CD4-positive, alpha-beta T cell treated with Interleukin-17A for 4 hours (primary cell): ENCODE measurements at regions not wholly inside any gene's neighbourhood (a gene's known extent, or its start where the extent isn't known, plus 50 kb on each side); places are given as distances from the start of the nearest gene placed in this dataset.
"Not testable (repeated sequence)": the region's sequence is repeated elsewhere in the genome, so short reads cannot be mapped to it uniquely, and the experiment has no call there.

Experiments used
- DNase-seq: peaks from one replicate; pipeline ENCODE4 v3.0.0-alpha.2; 2020; ENCODE audit warnings: mixed read lengths

GRCh38 chr20:19835533-19836222 lies 77.6 kb downstream of the RIN2 start:
- DNase-seq = no peak

GRCh38 chr20:19838468-19838867 lies 80.4 kb downstream of the RIN2 start:
- no peak for DNase-seq

- no peak for DNase-seq
These were observed 81.0 kb downstream of the RIN2 start for GRCh38 chr20:19839053-19839452.

- DNase-seq = no peak
These were observed 82.2 kb downstream of the RIN2 start for GRCh38 chr20:19840111-19840710.

GRCh38 chr20:19841740-19842139 lies 83.7 kb downstream of the RIN2 start:
- DNase-seq = no peak

- not testable (repeated sequence) for DNase-seq
These were observed 86.8 kb downstream of the RIN2 start for GRCh38 chr20:19844850-19845249.

- DNase-seq = no peak
These were observed 89.3 kb downstream of the RIN2 start for GRCh38 chr20:19847383-19847782.

- no peak for DNase-seq
These were observed 91.5 kb downstream of the RIN2 start for GRCh38 chr20:19849341-19850197.

- no peak for DNase-seq
These were observed 92.1 kb downstream of the RIN2 start for GRCh38 chr20:19850198-19850533.

- no peak for DNase-seq
These were observed 93.8 kb downstream of the RIN2 start for GRCh38 chr20:19851861-19852260.

- no peak for DNase-seq
These were observed 97.4 kb downstream of the RIN2 start for GRCh38 chr20:19855416-19855815.

- no peak for DNase-seq
These were observed 100.7 kb downstream of the RIN2 start for GRCh38 chr20:19858466-19859371.

GRCh38 chr20:19859444-19859843 lies 101.4 kb downstream of the RIN2 start:
- no peak for DNase-seq

GRCh38 chr20:19860737-19861136 lies 102.7 kb downstream of the RIN2 start:
- DNase-seq = no peak

- DNase-seq = no peak
These were observed 103.2 kb downstream of the RIN2 start for GRCh38 chr20:19861147-19861759.

GRCh38 chr20:19864130-19864529 lies 106.1 kb downstream of the RIN2 start:
- no peak for DNase-seq

GRCh38 chr20:19866070-19866469 lies 108.0 kb downstream of the RIN2 start:
- DNase-seq = no peak

- DNase-seq = no peak
These were observed 109.0 kb downstream of the RIN2 start for GRCh38 chr20:19867074-19867473.

GRCh38 chr20:19867940-19868371 lies 109.9 kb downstream of the RIN2 start:
- DNase-seq = no peak

GRCh38 chr20:19868441-19868840 lies 110.4 kb downstream of the RIN2 start:
- no peak for DNase-seq

GRCh38 chr20:19872001-19872400 lies 113.9 kb downstream of the RIN2 start:
- no peak for DNase-seq

- DNase-seq = no peak
These were observed 116.1 kb downstream of the RIN2 start for GRCh38 chr20:19874040-19874727.
